NCI-H146 treated with DMSO at 0.1 percent for 48 hours (cell line): ENCODE measurements at regions not wholly inside any gene's neighbourhood (a gene's known extent, or its start where the extent isn't known, plus 50 kb on each side); places are given as distances from the start of the nearest gene placed in this dataset.
A peak's percentile ranks its signal among the peaks of the same experiment; 100 is the strongest.
"Not testable (repeated sequence)": the region's sequence is repeated elsewhere in the genome, so short reads cannot be mapped to it uniquely, and the experiment has no call there.

ENCODE experiments used
- DNase-seq: peaks from one replicate; lab custom pipeline; 2025; ENCODE audit not compliant: unreplicated experiment; lab: John Stamatoyannopoulos, UW

DNA sequence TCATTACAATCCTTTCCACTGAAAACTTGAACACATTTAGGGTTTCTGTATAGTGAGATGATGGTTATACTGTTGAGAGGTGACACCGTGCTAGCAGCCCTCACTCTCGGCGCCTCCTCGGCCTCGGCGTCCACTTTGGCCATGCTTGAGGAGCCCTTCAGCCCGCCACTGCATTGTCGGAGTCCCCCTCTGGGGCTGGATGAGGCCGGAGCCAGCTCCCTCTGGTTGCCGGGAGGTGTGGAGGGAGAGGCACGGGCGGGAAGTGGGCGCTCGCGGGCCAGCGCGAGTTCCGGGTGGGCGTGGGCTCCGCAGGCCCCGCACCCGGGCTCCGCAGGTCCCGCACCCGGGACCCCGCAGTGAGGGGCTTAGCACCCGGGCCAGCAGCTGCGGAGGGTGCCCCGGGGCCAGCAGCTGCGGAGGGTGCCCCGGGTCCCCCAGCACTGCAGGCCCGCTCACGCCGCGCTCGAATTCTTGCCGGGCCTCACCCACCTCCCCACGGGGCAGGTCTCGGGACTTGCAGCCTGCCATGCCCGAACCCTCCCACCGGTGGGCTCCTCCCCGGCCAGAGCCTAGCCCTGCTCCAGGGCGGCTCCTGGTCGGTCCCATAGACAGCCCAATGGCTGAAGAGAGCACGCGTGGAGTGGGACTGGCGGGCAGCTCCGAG is 145.9 kb upstream of the ZNF608 start:
- DNase-seq: no peak

DNA sequence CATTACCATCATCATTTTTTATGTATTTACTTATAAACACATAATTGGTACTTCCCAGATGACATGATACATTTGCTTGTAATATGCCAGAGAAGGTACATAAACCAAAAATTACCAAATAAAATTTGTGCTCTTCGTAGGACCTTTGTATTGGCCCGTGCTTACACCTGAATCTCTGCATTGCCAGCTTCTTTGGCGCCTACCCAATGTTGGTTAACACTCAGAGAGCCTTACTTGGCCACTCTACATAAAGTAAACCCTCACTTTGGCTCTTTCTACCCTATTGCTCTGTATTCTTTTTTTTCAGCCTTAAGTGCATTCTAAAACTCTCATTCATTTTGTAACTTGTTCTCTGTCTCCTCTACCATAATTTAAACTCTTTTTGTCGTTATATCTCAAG is 148.1 kb upstream of the ZNF608 start:
- DNase-seq: no peak

DNA sequence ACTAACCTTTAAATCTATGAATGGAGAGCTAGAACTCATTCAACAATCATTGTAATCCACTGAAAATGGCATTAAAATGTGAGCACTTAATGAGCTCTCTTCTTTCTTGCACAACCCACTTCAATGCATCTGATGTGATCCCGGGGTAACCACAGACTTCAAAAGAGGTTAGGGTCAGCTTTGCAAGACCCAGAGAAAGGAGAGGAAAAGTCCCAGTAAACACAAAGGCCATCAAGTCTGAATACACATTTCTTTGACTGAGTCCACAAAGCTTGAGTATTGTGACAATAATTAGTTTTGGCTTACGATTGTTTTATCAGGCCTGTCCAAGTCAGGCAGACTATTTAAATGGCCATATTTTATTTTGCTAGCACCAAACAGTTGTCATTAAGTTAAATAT is 148.8 kb upstream of the ZNF608 start:
- no peak for DNase-seq

DNA sequence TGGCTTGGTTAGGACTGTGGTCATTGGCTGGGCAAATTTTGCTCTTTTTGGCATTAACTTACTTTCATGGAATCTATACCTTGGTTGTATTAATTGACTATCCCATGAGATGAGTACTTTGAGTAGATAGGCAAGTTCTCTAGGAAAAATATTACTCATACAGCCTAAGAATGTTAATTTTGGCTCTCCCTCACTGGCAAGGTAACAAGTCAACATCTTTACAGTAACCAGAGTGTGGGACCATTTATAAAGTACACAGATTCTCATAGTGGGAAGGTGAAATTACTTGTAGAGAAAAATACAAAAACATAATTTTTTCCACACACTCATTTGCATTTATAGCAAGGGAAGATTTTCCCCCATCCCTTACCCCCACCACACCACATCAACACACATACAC is 154.6 kb upstream of the ZNF608 start:
- no peak for DNase-seq

DNA sequence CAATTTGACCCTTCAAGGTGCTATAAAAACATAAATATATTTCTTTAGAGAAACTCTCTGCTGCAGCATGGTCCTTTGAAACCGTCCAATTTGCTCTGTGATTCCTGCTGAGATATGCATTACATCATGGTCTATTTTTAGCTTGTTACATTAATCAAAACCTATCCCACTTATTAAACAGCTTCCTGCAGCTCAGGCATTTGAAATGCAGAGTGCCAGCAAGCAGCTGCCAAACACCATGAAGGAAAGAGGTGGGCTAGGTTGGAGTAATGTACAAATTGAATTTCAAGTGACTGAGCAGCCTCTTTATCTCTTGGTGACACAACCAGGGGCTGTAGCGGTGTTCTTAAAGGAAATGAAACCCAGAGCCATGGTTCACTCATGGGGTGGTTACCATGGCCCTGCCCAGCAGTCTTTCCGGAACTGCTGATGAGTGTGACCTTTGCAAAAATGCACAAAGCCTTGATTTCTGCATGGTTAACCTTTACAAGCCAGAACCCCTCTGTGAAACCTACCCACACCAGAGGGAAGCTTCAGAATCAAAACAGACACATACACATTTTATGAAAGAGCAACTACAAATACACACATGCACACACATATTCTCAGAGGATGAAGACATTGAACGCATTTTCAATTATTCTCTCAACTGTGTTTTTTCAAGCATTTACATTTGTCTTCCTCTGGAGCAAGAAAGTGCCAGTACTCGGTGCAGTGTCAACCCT is 155.8 kb upstream of the ZNF608 start:
- peak; percentile 88 for DNase-seq

DNA sequence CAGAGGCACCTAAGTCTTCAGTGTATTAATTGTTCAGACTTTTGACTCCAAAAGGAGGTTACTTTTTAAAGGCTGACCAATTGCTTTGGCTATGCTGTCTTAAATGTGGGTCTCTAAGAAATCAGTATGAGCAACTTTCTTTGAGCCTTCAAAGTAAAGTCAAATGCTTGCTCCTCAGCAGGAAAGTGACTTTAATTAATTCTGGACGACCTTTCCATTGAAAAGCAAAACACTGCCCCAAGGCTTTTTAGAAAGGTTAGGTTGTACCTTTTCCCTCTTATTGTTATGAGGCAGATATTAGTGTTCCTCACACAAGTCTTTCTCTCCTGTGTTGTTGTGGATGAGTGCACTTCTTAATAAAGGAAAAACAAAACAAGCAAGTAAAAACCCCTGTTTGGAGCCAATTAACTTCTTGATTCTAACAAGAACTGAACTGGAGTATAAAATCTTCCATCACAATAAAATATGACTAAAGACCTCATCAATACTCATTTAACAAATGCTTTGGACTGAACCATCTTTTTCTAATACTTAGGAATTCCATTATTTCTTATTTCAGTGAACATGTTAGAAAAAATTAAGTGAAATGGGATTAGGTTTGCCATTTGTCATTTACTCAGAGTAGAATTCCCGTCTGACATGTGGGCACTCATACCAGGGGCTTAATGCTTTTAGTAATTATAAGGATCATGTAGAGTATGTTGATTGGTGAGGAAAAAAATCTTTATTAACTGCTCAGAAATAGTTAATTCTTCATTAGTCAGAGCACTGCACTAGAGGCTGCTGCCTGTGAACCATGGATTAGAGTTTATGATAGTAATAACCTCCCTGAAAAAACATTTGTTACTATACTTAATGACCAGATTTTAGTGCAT is 159.1 kb upstream of the ZNF608 start:
- no peak for DNase-seq

DNA sequence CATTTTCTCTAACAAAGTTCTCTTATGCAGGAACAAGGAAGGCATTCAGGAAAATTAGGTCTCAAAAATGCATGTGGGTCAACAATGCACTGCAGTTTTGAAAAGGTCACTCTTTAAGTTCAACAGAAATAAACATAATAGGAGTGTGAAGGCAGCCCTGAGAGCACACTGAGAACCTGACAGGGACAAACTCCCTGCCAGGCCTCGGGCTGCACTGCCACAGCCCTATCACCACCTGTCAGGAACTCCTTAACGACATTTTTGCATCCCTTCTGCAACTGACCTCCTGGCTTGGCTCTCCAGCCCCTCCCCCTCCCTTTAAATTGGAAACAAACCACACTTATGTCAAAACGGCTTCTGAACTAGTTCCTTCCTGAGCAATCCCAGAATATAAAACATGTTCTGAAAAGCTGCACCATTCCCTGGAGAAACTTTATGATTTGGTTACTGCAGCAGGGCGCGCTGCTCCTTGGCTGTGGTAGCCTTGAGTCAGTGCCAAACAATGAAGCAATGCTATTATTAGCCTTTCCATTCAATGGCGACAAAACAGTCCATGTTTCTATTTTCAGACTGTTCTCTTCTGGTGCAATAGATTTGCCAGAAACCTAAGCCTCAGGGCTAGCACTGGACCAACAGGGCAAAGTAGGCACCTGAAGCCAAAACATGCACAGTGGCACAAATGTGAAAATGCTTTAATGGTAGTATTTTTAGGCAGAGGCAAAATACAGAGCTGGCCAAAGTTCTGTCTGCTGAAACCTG is 160.1 kb upstream of the ZNF608 start:
- DNase-seq: no peak

DNA sequence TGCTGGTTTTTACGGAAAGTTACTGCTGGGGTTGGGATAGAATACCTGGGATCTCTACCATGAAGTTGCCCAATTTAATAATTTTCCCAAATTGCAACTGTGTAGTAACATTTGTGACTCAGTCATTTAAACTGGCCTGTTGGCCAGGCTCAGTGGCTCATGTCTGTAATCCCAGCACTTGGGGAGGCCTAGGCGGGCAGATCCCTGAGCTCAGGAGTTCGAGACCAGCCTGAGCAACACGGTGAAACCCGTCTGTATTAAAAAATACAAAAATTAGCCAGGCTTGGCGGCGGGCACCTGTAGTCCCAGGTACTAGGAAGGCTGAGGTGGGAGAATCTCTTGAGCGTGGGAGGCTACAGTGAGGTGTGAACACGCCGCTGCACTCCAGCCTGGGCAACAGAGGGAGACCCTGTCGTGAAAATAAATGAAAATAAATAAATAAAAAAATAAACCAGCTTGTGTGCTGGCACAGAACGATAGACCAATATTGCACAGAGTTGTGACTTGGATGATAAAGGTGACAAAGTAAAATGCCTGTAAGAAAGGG is 160.7 kb upstream of the ZNF608 start:
- no peak for DNase-seq

DNA sequence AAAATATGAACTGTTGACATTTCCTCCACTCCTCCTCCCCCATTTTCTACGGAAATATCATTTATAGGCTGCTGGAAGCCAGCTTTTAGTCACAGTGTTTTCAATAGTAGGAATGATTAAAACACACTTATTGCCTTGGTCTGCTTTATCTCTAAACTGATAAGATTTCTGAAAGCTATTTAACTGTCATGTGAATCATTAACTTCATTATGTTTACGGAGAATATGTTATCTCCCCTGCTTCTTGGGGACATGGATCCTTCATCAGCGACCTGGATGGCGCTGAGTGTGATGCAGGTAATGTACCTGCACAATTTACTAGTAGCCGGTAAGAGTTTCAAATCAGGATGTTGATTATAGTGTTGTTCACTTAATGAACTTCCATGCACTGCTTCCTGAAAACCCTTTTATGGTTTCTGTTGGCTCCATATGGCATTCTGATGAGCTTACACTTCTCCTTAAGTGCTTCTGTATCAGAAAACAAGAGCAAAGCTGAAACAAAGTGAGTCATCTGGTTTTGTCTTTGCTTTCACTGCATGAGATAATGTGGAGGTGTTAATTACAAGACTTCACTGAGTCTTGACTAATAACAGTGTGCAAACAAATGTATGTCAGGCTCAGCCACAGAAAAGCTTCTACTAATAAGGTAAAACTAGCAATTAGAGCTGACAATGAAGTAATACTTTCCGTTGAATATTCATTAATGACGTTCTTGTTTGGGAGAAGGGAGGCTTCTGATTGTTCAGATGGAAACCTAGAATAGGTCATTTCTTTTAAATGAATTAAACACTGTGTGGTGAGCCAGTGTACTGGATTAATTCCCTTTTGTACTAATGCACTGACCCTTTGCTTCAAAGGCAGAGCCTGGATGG is 162.4 kb upstream of the ZNF608 start:
- DNase-seq: peak; percentile 89

DNA sequence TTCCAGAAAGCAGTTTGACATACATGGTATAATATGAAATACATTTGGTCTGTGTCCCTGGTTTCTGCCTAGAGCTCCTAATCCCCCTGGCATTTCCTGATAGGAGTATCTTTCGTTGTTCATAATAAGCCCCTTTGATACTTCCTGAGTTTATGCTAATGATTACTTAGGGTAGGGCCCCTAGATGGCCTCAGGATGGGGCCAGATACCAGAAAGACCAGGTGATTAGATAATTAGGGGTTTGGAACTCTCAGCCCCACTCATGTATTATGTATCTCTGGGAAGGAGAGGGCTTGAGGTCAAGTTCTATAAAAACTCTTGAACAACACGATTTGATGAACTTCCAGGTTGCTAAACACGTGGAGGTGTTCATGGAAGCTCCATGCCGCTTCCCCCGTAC is 163.3 kb upstream of the ZNF608 start:
- DNase-seq: peak; percentile 20

DNA sequence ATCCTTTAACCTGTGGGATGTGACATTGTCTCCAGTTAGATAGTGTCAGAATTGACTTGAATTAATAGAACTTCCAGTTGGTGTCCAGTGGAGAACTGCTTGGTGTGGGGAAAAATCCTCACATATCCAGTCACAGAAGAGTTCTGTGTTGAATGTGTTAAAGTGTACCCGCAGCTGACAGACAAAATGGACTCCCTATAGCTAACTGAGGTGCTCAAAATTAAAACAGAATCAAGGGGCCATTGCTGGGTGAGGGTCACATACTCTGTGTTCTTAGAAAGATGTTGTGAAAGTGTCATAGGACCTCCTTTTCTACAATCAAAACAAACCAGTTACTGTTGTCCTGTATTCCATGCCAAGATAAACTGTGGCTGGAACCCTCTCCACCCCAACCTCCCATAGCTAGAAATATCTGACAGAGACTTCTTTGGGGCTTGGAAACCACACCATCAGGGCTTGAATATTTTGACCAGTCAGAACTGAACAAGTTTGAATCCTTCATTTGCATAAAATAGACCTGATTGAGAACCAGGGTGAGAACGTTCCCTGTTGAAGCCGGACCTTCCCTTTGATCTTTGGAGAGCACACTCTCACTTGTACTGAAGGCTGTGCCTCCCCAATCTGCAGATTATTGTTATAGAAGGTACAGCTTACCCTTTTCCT is 164.0 kb upstream of the ZNF608 start:
- no peak for DNase-seq

DNA sequence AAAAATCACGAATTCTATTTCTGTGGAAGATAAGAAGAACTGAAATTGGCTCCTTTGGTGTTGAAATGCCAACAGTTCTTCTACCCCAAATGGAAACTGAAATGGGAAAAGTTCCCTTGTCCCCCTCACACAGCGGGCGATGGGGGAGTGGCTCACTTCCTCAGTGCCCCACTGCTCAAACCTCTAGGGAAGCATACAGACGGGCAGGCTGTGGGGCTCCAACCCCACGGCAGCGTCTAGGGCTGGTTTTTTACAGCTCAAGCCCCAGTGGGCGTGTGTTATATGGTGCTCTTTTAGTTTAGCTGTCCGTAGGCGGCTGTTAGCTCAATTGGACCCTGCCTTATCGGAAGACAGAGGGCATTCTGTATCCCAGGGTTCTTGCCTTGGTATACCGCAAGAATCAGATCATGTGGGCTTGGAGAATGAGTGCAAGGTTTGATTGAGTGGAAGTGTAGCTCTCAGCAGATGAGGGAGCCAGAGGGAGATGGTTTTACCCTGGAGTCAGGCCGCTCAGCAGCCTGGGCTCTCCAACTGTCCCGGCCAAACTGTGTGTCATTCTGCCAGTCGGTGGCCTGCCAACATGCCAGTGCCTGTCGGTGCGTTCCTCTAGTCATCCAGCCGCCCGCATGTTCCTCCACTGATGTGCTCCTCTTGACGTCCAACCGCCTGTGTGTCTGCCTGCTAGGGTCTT is 166.3 kb upstream of the ZNF608 start:
- DNase-seq: no peak

DNA sequence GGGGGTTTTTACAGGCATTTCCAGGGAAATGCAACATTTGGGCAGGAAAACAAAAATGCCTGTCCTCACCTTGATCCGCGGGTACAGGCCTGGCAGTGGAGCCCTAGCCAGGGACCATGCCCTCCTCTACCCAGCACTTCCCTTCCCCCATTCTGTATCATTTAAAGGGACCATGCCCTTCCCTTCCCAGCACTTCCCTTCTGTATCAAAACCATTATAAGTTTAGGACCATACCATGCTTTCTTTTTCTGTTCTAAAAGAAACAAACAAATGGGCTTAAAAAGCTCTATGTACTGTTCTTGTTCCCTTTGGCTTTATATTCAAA is 166.9 kb upstream of the ZNF608 start:
- no peak for DNase-seq

DNA sequence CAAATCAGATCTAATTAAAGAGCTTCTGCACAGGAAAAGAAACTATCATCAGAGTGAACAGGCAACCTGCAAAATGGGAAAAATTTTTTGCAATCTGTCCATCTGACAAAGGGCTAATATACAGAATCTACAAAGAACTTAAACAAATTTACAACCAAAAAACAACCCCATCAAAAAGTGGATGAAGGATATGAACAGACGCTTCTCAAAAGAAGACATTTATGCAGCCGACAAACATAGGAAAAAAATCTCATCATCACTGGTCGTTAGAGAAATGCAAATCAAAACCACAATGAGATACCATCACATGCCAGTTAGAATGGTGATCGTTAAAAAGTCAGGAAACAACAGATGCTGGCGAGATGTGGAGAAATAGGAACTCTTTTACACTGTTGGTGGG is 169.9 kb upstream of the ZNF608 start:
- DNase-seq: not testable (repeated sequence)

DNA sequence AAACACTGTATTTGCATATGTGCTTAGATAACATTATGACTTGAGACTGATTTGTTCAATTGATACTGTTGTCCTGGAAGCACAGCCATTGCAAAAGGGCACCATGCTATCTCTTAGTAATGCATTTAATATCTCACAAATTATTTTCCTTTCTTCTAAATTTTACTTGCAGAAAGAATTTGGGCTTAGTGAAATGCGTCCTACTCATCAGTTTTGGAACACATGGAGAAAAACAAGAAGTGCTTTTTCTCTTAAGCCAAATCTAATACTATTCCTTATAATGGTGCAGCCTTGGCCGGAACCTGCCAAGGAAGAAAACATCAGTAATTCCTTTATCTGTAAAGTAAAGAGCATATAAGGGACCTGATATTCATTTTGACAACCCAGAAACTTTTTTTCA is 172.2 kb upstream of the ZNF608 start:
- no peak for DNase-seq

DNA sequence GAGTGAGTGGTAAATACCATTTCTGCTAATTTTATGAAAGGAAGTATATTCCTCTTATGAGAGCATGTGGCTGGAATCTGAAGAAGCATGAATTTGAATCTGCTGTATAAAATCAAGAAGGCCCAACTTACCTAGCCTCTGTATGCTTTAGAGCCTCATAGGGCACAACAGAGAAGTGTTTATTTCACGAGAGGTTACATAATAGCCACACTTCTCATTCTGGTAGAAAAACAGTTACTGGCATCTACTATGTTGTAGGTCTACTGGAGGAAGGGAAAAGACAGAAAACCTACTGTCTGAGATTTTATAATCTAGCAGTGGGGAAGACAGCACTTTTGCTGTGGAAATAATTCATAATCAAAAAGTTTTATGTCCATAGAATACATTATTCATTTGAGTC is 172.6 kb upstream of the ZNF608 start:
- no peak for DNase-seq

DNA sequence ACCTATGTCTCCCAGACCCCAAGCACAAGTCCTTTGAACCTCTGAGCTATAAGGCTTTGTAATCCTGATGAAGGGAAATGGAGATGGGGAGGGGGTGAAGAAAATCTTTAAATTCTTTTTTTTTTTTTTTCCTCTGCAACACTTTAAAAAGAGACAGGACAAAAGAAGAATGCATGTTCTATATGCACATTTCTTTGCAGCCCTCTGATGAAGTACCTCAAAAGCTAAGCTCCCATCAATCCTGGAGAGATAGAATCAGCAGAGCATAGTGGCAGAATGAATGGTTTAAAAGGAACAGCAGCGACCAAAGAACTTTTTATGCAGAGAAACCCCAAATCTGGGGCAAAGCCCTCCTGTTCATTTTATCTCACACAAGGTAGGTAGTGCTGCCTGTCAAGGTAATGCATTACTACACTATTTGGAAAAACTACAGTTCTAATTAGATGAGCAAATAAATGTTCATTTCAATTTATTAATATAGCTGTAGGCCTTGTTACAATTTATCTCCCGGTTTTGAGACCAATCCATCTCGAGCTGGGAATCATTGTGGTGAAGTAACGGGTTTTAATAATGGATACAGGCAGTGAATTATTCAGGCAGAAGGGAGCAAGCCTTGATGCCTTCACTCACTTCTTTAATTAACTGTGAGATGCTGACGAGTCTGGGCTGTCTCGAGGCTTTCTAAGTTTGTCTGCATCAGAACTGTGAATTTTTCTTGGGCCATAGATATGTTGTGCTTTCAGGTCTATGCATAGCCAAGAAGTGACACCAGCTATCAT is 173.5 kb upstream of the ZNF608 start:
- no peak for DNase-seq
